Ovary (tissue), 7 donors: ENCODE measurements at regions not wholly inside any gene's neighbourhood (a gene's known extent, or its start where the extent isn't known, plus 50 kb on each side); places are given as distances from the start of the nearest gene placed in this dataset.

Source experiments
- DNase-seq, 5 donors: peaks; one replicate each; pipeline ENCODE4 v3.0.0-alpha.2; 2019 to 2020
- H3K27ac ChIP-seq, 2 donors: fragments of 200-600 bp; one replicate each; pipeline versions ENCODE4 v1.5.1 to v1.8.0; 2019 to 2022
- H3K27me3 ChIP-seq: fragments of 200-600 bp; one replicate; pipeline ENCODE4 v1.8.0; 2022
- H3K36me3 ChIP-seq: fragments of 200-600 bp; sonication (generic); one replicate; pipeline ENCODE4 v1.5.1; 2019
- H3K4me1 ChIP-seq: one replicate; pipeline ENCODE4 v1.8.1; 2013; ENCODE audit warnings: mild to moderate bottlenecking, moderate library complexity; ENCODE audit not compliant: insufficient read depth
- H3K4me3 ChIP-seq: fragments of 200-600 bp; sonication (generic); one replicate; pipeline ENCODE4 v1.5.1; 2017
- H3K9me3 ChIP-seq, 2 donors: fragments of 200-600 bp in 1 of 2; sonication (generic) in 1 of 2; one replicate each; pipeline versions ENCODE4 v1.5.1 to v1.8.1; 2013 to 2019; ENCODE audit warnings: mild to moderate bottlenecking in 1 of 2, moderate library complexity in 1 of 2
- CTCF ChIP-seq, 3 donors: fragments of 450-650 bp in 2 of 3; fragments of 200-600 bp in 1 of 3; IDR thresholded peaks; one replicate each; pipeline versions ENCODE4 v1.5.1 to v1.8.0; 2016 to 2022; ENCODE audit warnings: antibody characterized with exemption in 3 of 3, mild to moderate bottlenecking in 1 of 3
- EP300 ChIP-seq: sonication (generic); formaldehyde crosslinking; IDR thresholded peaks from one replicate; pipeline ENCODE4 v1.6.1; 2017; ENCODE audit warnings: antibody characterized with exemption
- POLR2A ChIP-seq: fragments of 450-650 bp; IDR thresholded peaks from one replicate; pipeline ENCODE4 v1.6.1; 2017; ENCODE audit warnings: antibody characterized with exemption, mild to moderate bottlenecking, moderate library complexity
- WGBS, 3 donors: extraction: QIAGEN DNeasy Blood & Tissue Kit in 1 of 3; methylation state at CpG; one replicate each; pipeline versions ENCODE4 v1.1.5 to v1.1.7; 2013 to 2017; 5-methylcytosine and 5-hydroxymethylcytosine counted together
- intact Hi-C, 4 donors: fragments of 100-400 bp; cut with DNase I; formaldehyde crosslinking; loops; one replicate each; pipeline versions ENCODE4 v1.11.0 to v1.15.1; 2022 to 2023
- donor health status: DM: no; HTN: no; CAD: no; lungs with moderate emphysema.
- donor health status: DM: no; HTN: no; CAD: no.
- donor health status: Bipolar disorder and iron deficiency.
- donor health status: DM: no; HTN: no; CAD: no.
- donor health status: DM: yes; HTN: yes; CAD: no.

- TF ChIP-seq CTCF (IDR thresholded peaks at IDR 0.05) (no peak), EP300 (no peak), POLR2A (no peak)
- intact Hi-C loops = no loop called here
Measured at GRCh38 chr2:7609974-7610373, 692.8 kb downstream of the RNF144A start.

GRCh38 chr2:7611750-7612149 lies 694.5 kb downstream of the RNF144A start:
- intact Hi-C loops = no loop called here
- Histone ChIP-seq H3K4me3 (no peak overlapping the region), H3K27ac (no peak overlapping the region), H3K4me1 (no peaks in the 10 kb centered on the region), H3K9me3 (no peaks in the 10 kb centered on the region), H3K27me3 (no peaks in the 10 kb centered on the region), H3K36me3 (no peaks in the 10 kb centered on the region)
- no peak for DNase-seq
- no peak for TF ChIP-seq CTCF (IDR thresholded peaks at IDR 0.05)
- no peak for TF ChIP-seq EP300
- no peak for TF ChIP-seq POLR2A
- WGBS, 3 donors = 48 to 60% (median 57%) methylated on average over 3 to 4 of the region's 4 CpGs

More at GRCh38 chr2:7609974-7610373, 692.8 kb downstream of the RNF144A start:
- Histone ChIP-seq H3K27ac (no peak overlapping the region), H3K9me3 (no peaks in the 10 kb centered on the region), H3K36me3 (no peaks in the 10 kb centered on the region), H3K4me3 (no peak overlapping the region), H3K27me3 (no peaks in the 10 kb centered on the region), H3K4me1 (no peaks in the 10 kb centered on the region)
- 72 to 89% (median 83%) methylated on average over 8 of the region's 8 CpGs for WGBS, 3 donors
- no peak for DNase-seq

GRCh38 chr2:7612969-7613368 lies 695.8 kb downstream of the RNF144A start:
- TF ChIP-seq CTCF (IDR thresholded peaks at IDR 0.05) (no peak), POLR2A (no peak), EP300 (no peak)
- Histone ChIP-seq H3K27ac (no peak overlapping the region), H3K9me3 (no peaks in the 10 kb centered on the region), H3K4me1 (no peaks in the 10 kb centered on the region), H3K27me3 (no peaks in the 10 kb centered on the region), H3K4me3 (no peak overlapping the region), H3K36me3 (no peaks in the 10 kb centered on the region)
- DNase-seq = no peak
- 57 to 71% (median 66%) methylated on average over 3 of the region's 3 CpGs for WGBS, 3 donors
- intact Hi-C loops = no loop called here

GRCh38 chr2:7613831-7614230 lies 696.6 kb downstream of the RNF144A start:
- no peak overlapping the region for H3K27ac ChIP-seq
- H3K4me1 ChIP-seq = no peaks in the 10 kb centered on the region
- no peak for DNase-seq
- H3K4me3 ChIP-seq = no peak overlapping the region
- intact Hi-C loops = no loop called here
- H3K36me3 ChIP-seq = no peaks in the 10 kb centered on the region
- TF ChIP-seq CTCF (IDR thresholded peaks at IDR 0.05) = no peak
- no peak for TF ChIP-seq POLR2A
- no peak for TF ChIP-seq EP300
- no peaks in the 10 kb centered on the region for H3K27me3 ChIP-seq
- H3K9me3 ChIP-seq = no peaks in the 10 kb centered on the region
- 86 to 91% (median 90%) methylated on average over 6 of the region's 6 CpGs for WGBS, 3 donors

GRCh38 chr2:7618031-7618430 lies 700.8 kb downstream of the RNF144A start:
- H3K9me3 ChIP-seq = no peaks in the 10 kb centered on the region
- no peaks in the 10 kb centered on the region for H3K4me1 ChIP-seq
- H3K27ac ChIP-seq = no peak overlapping the region
- H3K4me3 ChIP-seq = no peak overlapping the region
- no peak for TF ChIP-seq CTCF (IDR thresholded peaks at IDR 0.05)
- no peak for TF ChIP-seq POLR2A
- no peak for TF ChIP-seq EP300
- no peaks in the 10 kb centered on the region for H3K36me3 ChIP-seq
- no peak for DNase-seq
- WGBS, 3 donors = 67 to 77% (median 74%) methylated on average over 3 of the region's 3 CpGs
- H3K27me3 ChIP-seq = no peaks in the 10 kb centered on the region
- intact Hi-C loops = no loop called here
